Gastroesophageal sphincter (tissue), 4 donors: ENCODE measurements at regions not wholly inside any gene's neighbourhood (a gene's known extent, or its start where the extent isn't known, plus 50 kb on each side); places are given as distances from the start of the nearest gene placed in this dataset.

ENCODE experiments used
- ATAC-seq: fragments of 150-250 bp; one replicate; pipeline ENCODE4 v1.9.1; 2016; ENCODE audit warnings: mild to moderate bottlenecking, moderate library complexity
- H3K27ac ChIP-seq, 4 donors: fragments of 200-600 bp; sonication (generic) in 3 of 4; 1 replicate in 3 of 4; 2 replicates in 1 of 4; pipeline ENCODE4 v1.5.1; 2016 to 2019
- H3K27me3 ChIP-seq: fragments of 200-600 bp; sonication (generic); one replicate; pipeline ENCODE4 v1.5.1; 2019
- H3K36me3 ChIP-seq, 2 donors: fragments of 200-600 bp; sonication (generic); one replicate each; pipeline ENCODE4 v1.5.1; 2019; ENCODE audit warnings: control low read depth in 1 of 2
- H3K4me1 ChIP-seq, 3 donors: fragments of 200-600 bp; sonication (generic); 1 replicate in 2 of 3; 2 replicates in 1 of 3; pipeline ENCODE4 v1.5.1; 2016 to 2019; ENCODE audit warnings: control low read depth in 2 of 3
- H3K4me3 ChIP-seq, 2 donors: fragments of 200-600 bp; sonication (generic); one replicate each; pipeline ENCODE4 v1.5.1; 2019; ENCODE audit warnings: mild to moderate bottlenecking in 1 of 2, moderate library complexity in 1 of 2
- H3K9me3 ChIP-seq, 3 donors: fragments of 200-600 bp; sonication (generic); one replicate each; pipeline ENCODE4 v1.5.1; 2017 to 2019; ENCODE audit warnings: control low read depth in 2 of 3
- EP300 ChIP-seq: sonication (generic); formaldehyde crosslinking; IDR thresholded peaks from one replicate; pipeline ENCODE4 v1.6.1; 2017; ENCODE audit warnings: antibody characterized with exemption, mild to moderate bottlenecking
- POLR2A ChIP-seq, 2 donors: fragments of 450-650 bp; IDR thresholded peaks; one replicate each; pipeline ENCODE4 v1.6.1; 2017; ENCODE audit warnings: antibody characterized with exemption in 2 of 2, mild to moderate bottlenecking in 2 of 2, moderate library complexity in 1 of 2
- POLR2AphosphoS5 ChIP-seq: sonication (generic); formaldehyde crosslinking; IDR thresholded peaks from one replicate; pipeline ENCODE4 v1.6.1; 2017; ENCODE audit warnings: antibody characterized with exemption
- WGBS, 2 donors: methylation state at CpG; one replicate each; pipeline ENCODE4 v1.1.5; 2018; ENCODE audit warnings: low coverage in 1 of 2; 5-methylcytosine and 5-hydroxymethylcytosine counted together
- TF ChIP-seq, protein P1 (sequence below), 4 experiments: fragments of 200-600 bp in 2 of 4; fragments of 450-650 bp in 2 of 4; sonication (generic) in 1 of 4; IDR thresholded peaks; one replicate each; pipeline ENCODE4 v1.5.1; 2017 to 2019; ENCODE audit warnings: antibody characterized with exemption in 4 of 4, mild to moderate bottlenecking in 2 of 4, moderate library complexity in 2 of 4

DNA sequence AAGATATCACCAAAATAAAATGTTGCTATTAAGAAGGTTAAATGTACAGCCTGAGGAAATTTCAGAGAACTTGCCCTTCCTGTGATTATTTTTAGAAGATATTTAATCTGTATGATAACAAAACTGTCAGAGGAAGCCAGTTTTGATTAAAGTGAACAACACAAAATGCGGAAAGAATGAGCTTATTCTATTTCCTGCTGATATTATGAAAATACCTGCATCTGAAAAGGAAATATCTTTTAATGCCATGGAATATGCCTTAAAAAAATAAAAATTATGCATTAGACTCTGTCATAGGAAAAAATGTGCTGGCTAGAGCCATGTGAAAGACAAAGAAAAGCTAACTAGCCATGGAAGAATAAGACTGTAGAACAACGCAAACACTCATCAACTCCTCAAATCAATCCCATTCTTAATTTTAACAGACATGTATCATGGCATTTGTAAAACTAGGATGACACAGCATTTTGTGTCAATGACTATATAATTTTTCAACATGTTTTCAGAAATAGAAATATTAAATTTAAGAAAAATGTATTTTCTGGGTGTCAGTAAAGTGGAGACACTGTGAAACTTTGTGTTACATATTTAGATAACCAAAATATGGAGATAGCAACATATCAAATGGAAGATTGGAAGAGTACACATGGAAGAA is 1768.2 kb downstream of the SUCLG1 start:
- 66 to 79% methylated on average over 2 of the region's 2 CpGs for WGBS, 2 donors
- no peak for ATAC-seq
- Histone ChIP-seq H3K9me3 (no peaks in the 10 kb centered on the region), H3K4me1 (no peaks in the 10 kb centered on the region), H3K27me3 (no peaks in the 10 kb centered on the region), H3K4me3 (no peak overlapping the region), H3K27ac (no peak overlapping the region), H3K36me3 (no peaks in the 10 kb centered on the region)
- TF ChIP-seq, protein P1, sequence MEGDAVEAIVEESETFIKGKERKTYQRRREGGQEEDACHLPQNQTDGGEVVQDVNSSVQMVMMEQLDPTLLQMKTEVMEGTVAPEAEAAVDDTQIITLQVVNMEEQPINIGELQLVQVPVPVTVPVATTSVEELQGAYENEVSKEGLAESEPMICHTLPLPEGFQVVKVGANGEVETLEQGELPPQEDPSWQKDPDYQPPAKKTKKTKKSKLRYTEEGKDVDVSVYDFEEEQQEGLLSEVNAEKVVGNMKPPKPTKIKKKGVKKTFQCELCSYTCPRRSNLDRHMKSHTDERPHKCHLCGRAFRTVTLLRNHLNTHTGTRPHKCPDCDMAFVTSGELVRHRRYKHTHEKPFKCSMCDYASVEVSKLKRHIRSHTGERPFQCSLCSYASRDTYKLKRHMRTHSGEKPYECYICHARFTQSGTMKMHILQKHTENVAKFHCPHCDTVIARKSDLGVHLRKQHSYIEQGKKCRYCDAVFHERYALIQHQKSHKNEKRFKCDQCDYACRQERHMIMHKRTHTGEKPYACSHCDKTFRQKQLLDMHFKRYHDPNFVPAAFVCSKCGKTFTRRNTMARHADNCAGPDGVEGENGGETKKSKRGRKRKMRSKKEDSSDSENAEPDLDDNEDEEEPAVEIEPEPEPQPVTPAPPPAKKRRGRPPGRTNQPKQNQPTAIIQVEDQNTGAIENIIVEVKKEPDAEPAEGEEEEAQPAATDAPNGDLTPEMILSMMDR (IDR thresholded peaks at IDR 0.05) = no peak
- no peak for TF ChIP-seq POLR2A (IDR thresholded peaks at IDR 0.05)
- no peak for TF ChIP-seq POLR2AphosphoS5
- TF ChIP-seq EP300 = no peak

DNA sequence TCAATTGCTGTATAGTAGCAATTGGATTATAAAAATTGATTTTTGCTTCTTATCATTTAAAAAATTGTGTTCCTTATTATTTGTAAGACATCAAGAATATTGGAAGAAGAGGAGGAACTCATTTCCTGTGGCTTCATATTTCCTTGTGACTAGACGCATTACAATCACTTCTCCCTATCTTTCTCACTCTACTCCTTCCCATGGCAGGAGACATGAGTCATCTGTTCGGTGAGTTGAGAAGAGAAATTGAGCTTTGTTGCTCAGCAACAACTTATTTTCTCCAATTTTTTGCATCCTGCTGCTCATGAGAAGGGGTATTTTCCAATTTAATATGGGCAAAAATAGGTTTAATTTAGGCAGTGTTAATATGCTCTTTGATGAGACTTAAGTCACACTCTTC is 1783.9 kb downstream of the SUCLG1 start:
- Histone ChIP-seq H3K27ac (no peak overlapping the region), H3K4me1 (no peaks in the 10 kb centered on the region), H3K4me3 (no peak overlapping the region), H3K27me3 (no peaks in the 10 kb centered on the region), H3K36me3 (no peaks in the 10 kb centered on the region), H3K9me3 (peaks cover 0 to 7% (median 0%) of the 10 kb centered on the region in 3 donors)
- ATAC-seq = no peak
- no peak for TF ChIP-seq POLR2A (IDR thresholded peaks at IDR 0.05)
- TF ChIP-seq, protein P1 (IDR thresholded peaks at IDR 0.05) = no peak
- no peak for TF ChIP-seq EP300
- TF ChIP-seq POLR2AphosphoS5 = no peak
- 41% methylated on average over 2 of the region's 2 CpGs; no CpG with 5 or more reads in 1 of the 2 donors for WGBS, 2 donors

DNA sequence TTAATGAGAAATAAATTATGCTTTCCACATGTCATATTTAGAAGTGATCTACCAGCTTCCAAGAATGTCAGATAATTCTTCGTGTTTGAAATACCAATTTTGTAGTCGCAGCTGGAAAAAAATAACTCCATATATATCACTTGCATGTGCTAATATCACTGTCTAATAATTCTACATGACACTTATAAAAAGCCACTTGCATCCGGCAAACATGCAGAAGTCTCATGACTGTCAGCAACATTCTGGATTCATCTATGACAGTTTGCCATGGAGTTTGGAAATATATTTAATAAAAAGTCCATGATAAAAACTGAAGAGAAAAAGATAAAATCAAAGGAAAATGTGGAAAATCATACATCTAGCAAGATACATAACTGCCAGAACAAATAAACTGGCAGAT is 1784.4 kb downstream of the SUCLG1 start:
- 60 to 72% methylated on average over 3 of the region's 3 CpGs for WGBS, 2 donors
- no peaks in the 10 kb centered on the region for H3K27me3 ChIP-seq
- H3K4me1 ChIP-seq = no peaks in the 10 kb centered on the region
- no peaks in the 10 kb centered on the region for H3K36me3 ChIP-seq
- H3K4me3 ChIP-seq = no peak overlapping the region
- peaks cover 0 to 4% (median 0%) of the 10 kb centered on the region in 3 donors for H3K9me3 ChIP-seq
- ATAC-seq = no peak
- no peak for TF ChIP-seq POLR2A (IDR thresholded peaks at IDR 0.05)
- TF ChIP-seq EP300 = no peak
- no peak for TF ChIP-seq POLR2AphosphoS5
- TF ChIP-seq, protein P1 (IDR thresholded peaks at IDR 0.05) = no peak
- H3K27ac ChIP-seq = no peak overlapping the region

DNA sequence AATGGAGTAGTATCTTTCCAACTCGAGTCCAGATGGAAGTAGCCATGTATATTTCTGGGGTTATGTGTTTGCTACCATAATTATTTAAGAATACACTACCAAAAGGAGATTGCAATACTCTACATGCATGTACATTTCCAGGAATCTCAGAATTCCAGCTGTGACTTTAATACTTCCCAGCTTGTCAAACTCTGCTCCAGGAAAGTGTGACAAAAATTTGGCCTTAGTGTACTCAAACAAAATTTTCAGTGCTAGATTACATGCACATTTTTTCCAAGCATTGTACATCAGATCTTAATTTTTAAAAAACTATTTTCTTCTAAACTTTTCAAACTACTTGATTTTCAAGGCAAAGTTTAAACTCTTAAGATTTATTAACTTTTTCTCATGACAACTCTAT is 1791.6 kb downstream of the SUCLG1 start:
- WGBS, 2 donors = 38 to 100% methylated on average over 1 of the region's 1 CpG
- Histone ChIP-seq H3K27me3 (no peaks in the 10 kb centered on the region), H3K4me3 (no peak overlapping the region), H3K4me1 (no peaks in the 10 kb centered on the region), H3K27ac (no peak overlapping the region), H3K36me3 (no peaks in the 10 kb centered on the region), H3K9me3 (no peaks in the 10 kb centered on the region)
- no peak for ATAC-seq
- TF ChIP-seq POLR2A (IDR thresholded peaks at IDR 0.05) (no peak), POLR2AphosphoS5 (no peak), EP300 (no peak)
- TF ChIP-seq, protein P1 (IDR thresholded peaks at IDR 0.05) = no peak

DNA sequence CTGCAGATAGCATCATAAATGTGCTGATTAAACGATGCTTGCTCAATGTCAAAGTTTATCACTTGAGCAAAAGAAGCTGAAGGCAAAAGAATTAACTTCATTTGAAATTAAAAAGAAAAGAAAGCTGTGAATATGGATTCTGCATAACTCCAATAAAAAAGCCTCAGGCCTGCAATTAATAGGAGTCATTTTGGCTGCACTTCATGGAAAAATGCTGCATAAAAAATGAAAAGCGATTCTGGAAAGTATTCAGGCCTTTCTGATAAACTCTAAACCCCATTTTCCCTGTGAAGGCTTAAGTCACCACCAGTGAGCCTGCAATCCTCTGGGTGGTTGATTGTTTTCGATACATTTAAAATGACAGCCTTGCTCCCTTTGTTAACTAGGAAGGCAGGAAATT is 1793.4 kb downstream of the SUCLG1 start:
- Histone ChIP-seq H3K27me3 (no peaks in the 10 kb centered on the region), H3K36me3 (no peaks in the 10 kb centered on the region), H3K9me3 (no peaks in the 10 kb centered on the region), H3K4me1 (no peaks in the 10 kb centered on the region), H3K27ac (no peak overlapping the region), H3K4me3 (no peak overlapping the region)
- WGBS, 2 donors = 48 to 93% methylated on average over 3 of the region's 3 CpGs
- TF ChIP-seq EP300 = no peak
- TF ChIP-seq, protein P1 (IDR thresholded peaks at IDR 0.05) = no peak
- TF ChIP-seq POLR2A (IDR thresholded peaks at IDR 0.05) = no peak
- no peak for TF ChIP-seq POLR2AphosphoS5
- ATAC-seq = no peak
